ENCODE measurements at regions not wholly inside any gene's neighbourhood (a gene's known extent, or its start where the extent isn't known, plus 50 kb on each side); places are given as distances from the start of the nearest gene placed in this dataset.

GRCh38 chr12:58489394-58489793 is 430.9 kb downstream of the LRIG3 start (continued):
- no peak for TF ChIP-seq ELF1 (IDR thresholded peaks at IDR 0.05; ENCODE audit: borderline replicate concordance, low read depth)
- TF ChIP-seq, protein P1, sequence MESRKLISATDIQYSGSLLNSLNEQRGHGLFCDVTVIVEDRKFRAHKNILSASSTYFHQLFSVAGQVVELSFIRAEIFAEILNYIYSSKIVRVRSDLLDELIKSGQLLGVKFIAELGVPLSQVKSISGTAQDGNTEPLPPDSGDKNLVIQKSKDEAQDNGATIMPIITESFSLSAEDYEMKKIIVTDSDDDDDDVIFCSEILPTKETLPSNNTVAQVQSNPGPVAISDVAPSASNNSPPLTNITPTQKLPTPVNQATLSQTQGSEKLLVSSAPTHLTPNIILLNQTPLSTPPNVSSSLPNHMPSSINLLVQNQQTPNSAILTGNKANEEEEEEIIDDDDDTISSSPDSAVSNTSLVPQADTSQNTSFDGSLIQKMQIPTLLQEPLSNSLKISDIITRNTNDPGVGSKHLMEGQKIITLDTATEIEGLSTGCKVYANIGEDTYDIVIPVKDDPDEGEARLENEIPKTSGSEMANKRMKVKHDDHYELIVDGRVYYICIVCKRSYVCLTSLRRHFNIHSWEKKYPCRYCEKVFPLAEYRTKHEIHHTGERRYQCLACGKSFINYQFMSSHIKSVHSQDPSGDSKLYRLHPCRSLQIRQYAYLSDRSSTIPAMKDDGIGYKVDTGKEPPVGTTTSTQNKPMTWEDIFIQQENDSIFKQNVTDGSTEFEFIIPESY (IDR thresholded peaks at IDR 0.05; ENCODE audit: extremely low read depth, insufficient replicate concordance, low read length) = no peak
- no peak for TF ChIP-seq POLR2AphosphoS5 (IDR thresholded peaks at IDR 0.05; ENCODE audit: low read depth, low read length)
- TF ChIP-seq POLR2A (IDR thresholded peaks at IDR 0.05; ENCODE audit: borderline replicate concordance, extremely low read depth, insufficient read depth, insufficient read length) = no peak
- no peak for TF ChIP-seq YY1 (IDR thresholded peaks at IDR 0.05; ENCODE audit: extremely low read depth, insufficient replicate concordance, low read depth, low read length)
- no peak for TF ChIP-seq JUND (IDR thresholded peaks at IDR 0.05)
- no peak for TF ChIP-seq TCF7L2 (IDR thresholded peaks at IDR 0.05; ENCODE audit: borderline replicate concordance, extremely low read depth, insufficient read depth, insufficient read length)
- TF ChIP-seq CBX3 (IDR thresholded peaks at IDR 0.05; ENCODE audit: low read depth) = no peak
- TF ChIP-seq, protein P2, sequence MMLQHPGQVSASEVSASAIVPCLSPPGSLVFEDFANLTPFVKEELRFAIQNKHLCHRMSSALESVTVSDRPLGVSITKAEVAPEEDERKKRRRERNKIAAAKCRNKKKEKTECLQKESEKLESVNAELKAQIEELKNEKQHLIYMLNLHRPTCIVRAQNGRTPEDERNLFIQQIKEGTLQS (IDR thresholded peaks at IDR 0.05) = no peak
- no peak for TF ChIP-seq EZH2 (IDR thresholded peaks at IDR 0.05)

GRCh38 chr12:58491306-58491705 is 429.0 kb downstream of the LRIG3 start:
- DNase-seq (ENCODE audit: low read depth, low spot score) (no peak), ATAC-seq (no peak)
- Histone ChIP-seq H3K4me1 (ENCODE audit: control insufficient read depth in 1 of 2, insufficient read depth in 2 of 2, low read length in 2 of 2) (no peaks in the 10 kb centered on the region), H3K79me2 (ENCODE audit: insufficient read depth, low read length) (no peaks in the 10 kb centered on the region), H3K27me3 (ENCODE audit: insufficient read depth, low read length) (no peaks in the 10 kb centered on the region), H3K4me3 (replicated peaks in 1 of 2; ENCODE audit: low read depth in 1 of 2, low read length in 2 of 2) (no peak overlapping the region), H3K9ac (ENCODE audit: low read length) (no peak overlapping the region), H4K20me1 (ENCODE audit: insufficient read depth) (no peaks in the 10 kb centered on the region), H3K27ac (ENCODE audit: low read depth, low read length) (no peak overlapping the region), H2AFZ (ENCODE audit: low read depth, low read length, poor library complexity, severe bottlenecking) (no peak overlapping the region), H3K9me2 (ENCODE audit: insufficient read depth) (no peaks in the 10 kb centered on the region), H3K36me3 (ENCODE audit: control insufficient read depth in 1 of 2, insufficient read depth in 2 of 2, low read length in 2 of 2) (no peaks in the 10 kb centered on the region), H3K9me3 (ENCODE audit: control insufficient read depth in 1 of 2, insufficient read depth in 1 of 2, low read depth in 1 of 2, low read length in 2 of 2) (no peaks in the 10 kb centered on the region), H3K4me2 (ENCODE audit: low read length) (no peak overlapping the region)
- POLR2A ChIA-PET = no interaction called here
- BruUV-seq (replicated peaks) = no TSS peak
- CTCF ChIA-PET = no interaction called here
- RAD21 ChIA-PET (ENCODE audit: low non-redundant PET in 1 of 2, low total read pairs in 2 of 2, uncharacterized antibody in 2 of 2, unreplicated experiment in 2 of 2) = no interaction called here
- intact Hi-C loops (cut with micrococcal nuclease) = no loop called here
- no peak for TF ChIP-seq CTCF (IDR thresholded peaks at IDR 0.05 in 2 of 3, conservative IDR thresholded peaks at IDR 0.05 in 1 of 3; ENCODE audit: borderline replicate concordance in 1 of 3, insufficient read depth in 1 of 3, low read depth in 2 of 3, low read length in 2 of 3)
- TF ChIP-seq ZNF274 (IDR thresholded peaks at IDR 0.05; ENCODE audit: low read depth, low read length) = no peak
- TF ChIP-seq CBX3 (IDR thresholded peaks at IDR 0.05; ENCODE audit: low read depth) = no peak
- TF ChIP-seq, protein P3, sequence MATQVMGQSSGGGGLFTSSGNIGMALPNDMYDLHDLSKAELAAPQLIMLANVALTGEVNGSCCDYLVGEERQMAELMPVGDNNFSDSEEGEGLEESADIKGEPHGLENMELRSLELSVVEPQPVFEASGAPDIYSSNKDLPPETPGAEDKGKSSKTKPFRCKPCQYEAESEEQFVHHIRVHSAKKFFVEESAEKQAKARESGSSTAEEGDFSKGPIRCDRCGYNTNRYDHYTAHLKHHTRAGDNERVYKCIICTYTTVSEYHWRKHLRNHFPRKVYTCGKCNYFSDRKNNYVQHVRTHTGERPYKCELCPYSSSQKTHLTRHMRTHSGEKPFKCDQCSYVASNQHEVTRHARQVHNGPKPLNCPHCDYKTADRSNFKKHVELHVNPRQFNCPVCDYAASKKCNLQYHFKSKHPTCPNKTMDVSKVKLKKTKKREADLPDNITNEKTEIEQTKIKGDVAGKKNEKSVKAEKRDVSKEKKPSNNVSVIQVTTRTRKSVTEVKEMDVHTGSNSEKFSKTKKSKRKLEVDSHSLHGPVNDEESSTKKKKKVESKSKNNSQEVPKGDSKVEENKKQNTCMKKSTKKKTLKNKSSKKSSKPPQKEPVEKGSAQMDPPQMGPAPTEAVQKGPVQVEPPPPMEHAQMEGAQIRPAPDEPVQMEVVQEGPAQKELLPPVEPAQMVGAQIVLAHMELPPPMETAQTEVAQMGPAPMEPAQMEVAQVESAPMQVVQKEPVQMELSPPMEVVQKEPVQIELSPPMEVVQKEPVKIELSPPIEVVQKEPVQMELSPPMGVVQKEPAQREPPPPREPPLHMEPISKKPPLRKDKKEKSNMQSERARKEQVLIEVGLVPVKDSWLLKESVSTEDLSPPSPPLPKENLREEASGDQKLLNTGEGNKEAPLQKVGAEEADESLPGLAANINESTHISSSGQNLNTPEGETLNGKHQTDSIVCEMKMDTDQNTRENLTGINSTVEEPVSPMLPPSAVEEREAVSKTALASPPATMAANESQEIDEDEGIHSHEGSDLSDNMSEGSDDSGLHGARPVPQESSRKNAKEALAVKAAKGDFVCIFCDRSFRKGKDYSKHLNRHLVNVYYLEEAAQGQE (IDR thresholded peaks at IDR 0.05; ENCODE audit: low read depth) = no peak
- TF ChIP-seq SIN3A (IDR thresholded peaks at IDR 0.05; ENCODE audit: low read depth) = no peak
- TF ChIP-seq, protein P1 (IDR thresholded peaks at IDR 0.05; ENCODE audit: extremely low read depth, insufficient replicate concordance, low read length) = no peak
- TF ChIP-seq CEBPB (IDR thresholded peaks at IDR 0.05; ENCODE audit: low read depth) = no peak
- TF ChIP-seq JUND (IDR thresholded peaks at IDR 0.05) = no peak
- TF ChIP-seq FOSL1 (IDR thresholded peaks at IDR 0.05; ENCODE audit: low read depth) = no peak
